Upper lobe of right lung (tissue), 1 donor: ENCODE measurements at regions not wholly inside any gene's neighbourhood (a gene's known extent, or its start where the extent isn't known, plus 50 kb on each side); places are given as distances from the start of the nearest gene placed in this dataset.

ENCODE experiments used
- ATAC-seq: fragments of 200-7000 bp; cut with Tn5 transposase; one replicate; pipeline ENCODE4 v1.9.1; 2020; ENCODE audit warnings: mild to moderate bottlenecking, moderate library complexity
- DNase-seq: peaks from one replicate; pipeline ENCODE4 v3.0.0-alpha.2; 2020
- H3K27ac ChIP-seq: fragments of 200-600 bp; one replicate; pipeline ENCODE4 v1.8.0; 2022
- H3K27me3 ChIP-seq: fragments of 200-600 bp; one replicate; pipeline ENCODE4 v1.8.0; 2022; ENCODE audit warnings: mild to moderate bottlenecking
- H3K36me3 ChIP-seq: fragments of 200-600 bp; one replicate; pipeline ENCODE4 v1.8.0; 2022
- H3K4me1 ChIP-seq: fragments of 200-600 bp; one replicate; pipeline ENCODE4 v1.8.0; 2022
- H3K4me3 ChIP-seq: fragments of 200-600 bp; one replicate; pipeline ENCODE4 v1.8.0; 2022; ENCODE audit warnings: mild to moderate bottlenecking
- H3K9me3 ChIP-seq: fragments of 200-600 bp; one replicate; pipeline ENCODE4 v1.8.0; 2022
- CTCF ChIP-seq: fragments of 200-600 bp; IDR thresholded peaks from one replicate; pipeline ENCODE4 v1.8.0; 2022; ENCODE audit warnings: antibody characterized with exemption
- intact Hi-C: fragments of 100-400 bp; cut with DNase I; formaldehyde crosslinking; loops from one replicate; pipeline ENCODE4 v1.11.0; 2022
- donor health status: DM: no; HTN: yes; CAD: no; lungs with severe emphysema.

- Histone ChIP-seq H3K36me3 (no peaks in the 10 kb centered on the region), H3K4me1 (no peaks in the 10 kb centered on the region), H3K4me3 (no peak overlapping the region), H3K27ac (no peak overlapping the region), H3K27me3 (no peaks in the 10 kb centered on the region), H3K9me3 (no peaks in the 10 kb centered on the region)
- DNase-seq (no peak), ATAC-seq (no peak)
- TF ChIP-seq CTCF: no peak
- intact Hi-C loops: no loop called here
Measured at GRCh38 chr4:128480945-128481344, 193.3 kb upstream of the PGRMC2 start.

- ATAC-seq (peak; percentile 12), DNase-seq (no peak)
- no peaks in the 10 kb centered on the region for H3K36me3 ChIP-seq
- H3K9me3 ChIP-seq: no peaks in the 10 kb centered on the region
- TF ChIP-seq CTCF: no peak
- H3K27ac ChIP-seq: no peak overlapping the region
- intact Hi-C loops: no loop called here
- no peaks in the 10 kb centered on the region for H3K27me3 ChIP-seq
- no peak overlapping the region for H3K4me3 ChIP-seq
- no peaks in the 10 kb centered on the region for H3K4me1 ChIP-seq
Measured at GRCh38 chr4:128477540-128477939, 189.9 kb upstream of the PGRMC2 start.

GRCh38 chr4:128475597-128475996, 188.0 kb upstream of the PGRMC2 start:
- intact Hi-C loops: no loop called here
- H3K4me1 ChIP-seq: no peaks in the 10 kb centered on the region
- DNase-seq (no peak), ATAC-seq (no peak)
- no peak overlapping the region for H3K27ac ChIP-seq
- no peaks in the 10 kb centered on the region for H3K9me3 ChIP-seq
- TF ChIP-seq CTCF: no peak
- H3K36me3 ChIP-seq: no peaks in the 10 kb centered on the region
- no peaks in the 10 kb centered on the region for H3K27me3 ChIP-seq
- H3K4me3 ChIP-seq: no peak overlapping the region

GRCh38 chr4:128471576-128471975, 184.0 kb upstream of the PGRMC2 start:
- Histone ChIP-seq H3K27me3 (no peaks in the 10 kb centered on the region), H3K9me3 (no peaks in the 10 kb centered on the region), H3K4me1 (peaks cover 13% of the 10 kb centered on the region), H3K27ac (no peak overlapping the region), H3K36me3 (no peaks in the 10 kb centered on the region), H3K4me3 (no peak overlapping the region)
- intact Hi-C loops: no loop called here
- ATAC-seq: no peak
- no peak for DNase-seq
- no peak for TF ChIP-seq CTCF

- intact Hi-C loops: no loop called here
Measured at GRCh38 chr4:128470492-128471053, 183.0 kb upstream of the PGRMC2 start.

More at GRCh38 chr4:128470492-128471053, 183.0 kb upstream of the PGRMC2 start:
- DNase-seq: no peak
- H3K27ac ChIP-seq: no peak overlapping the region
- no peak for ATAC-seq
- no peaks in the 10 kb centered on the region for H3K9me3 ChIP-seq
- H3K27me3 ChIP-seq: no peaks in the 10 kb centered on the region
- H3K4me1 ChIP-seq: peaks cover 13% of the 10 kb centered on the region
- no peak overlapping the region for H3K4me3 ChIP-seq
- no peak for TF ChIP-seq CTCF
- no peaks in the 10 kb centered on the region for H3K36me3 ChIP-seq
